ENCODE measurements at regions not wholly inside any gene's neighbourhood (a gene's known extent, or its start where the extent isn't known, plus 50 kb on each side); places are given as distances from the start of the nearest gene placed in this dataset.

- ATAC-seq (no peak), DNase-seq (ENCODE audit: low read depth, low spot score) (no peak)
- Histone ChIP-seq H3K4me3 (ENCODE audit: low read depth in 2 of 2, low read length in 2 of 2) (no peak overlapping the region), H3K4me1 (ENCODE audit: control insufficient read depth, insufficient read depth, low read length) (no peaks in the 10 kb centered on the region), H3K27ac (ENCODE audit: low read length) (no peak overlapping the region), H3K9me3 (ENCODE audit: control insufficient read depth, insufficient read depth, low read depth, low read length) (0 out of 2 replicates have a peak, but pooled peaks cover 4% of the 10 kb centered on the region), H3K27me3 (ENCODE audit: control insufficient read depth, insufficient read depth, low read length) (no peaks in the 10 kb centered on the region), H3K36me3 (ENCODE audit: control insufficient read depth, insufficient read depth, low read length) (no peaks in the 10 kb centered on the region)
- intact Hi-C loops (cut with micrococcal nuclease; ENCODE audit: unreplicated experiment): no loop called here
- BruUV-seq (replicated peaks): no TSS peak
- ChIA-PET POLR2A (no interaction called here), CTCF (no interaction called here)
- no peak for TF ChIP-seq REST (IDR thresholded peaks at IDR 0.05; ENCODE audit: insufficient read depth in 1 of 2, low read depth in 2 of 2, low read length in 1 of 2)
- no peak for TF ChIP-seq CTCF (IDR thresholded peaks at IDR 0.05)
- no peak for TF ChIP-seq POLR2AphosphoS5 (IDR thresholded peaks at IDR 0.05; ENCODE audit: low read depth, low read length)
- no peak for TF ChIP-seq SIN3A (IDR thresholded peaks at IDR 0.05; ENCODE audit: borderline replicate concordance, insufficient read depth, low read depth, low read length)
- no peak for TF ChIP-seq TCF7L2 (IDR thresholded peaks at IDR 0.05; ENCODE audit: low read depth, low read length)
- in situ Hi-C loops (cut with HindIII; ENCODE audit: low pct_unique_long_range_greater_than_20kb, low sequenced_read_pairs): no loop called here
These were observed 64.2 kb upstream of the EPHA6 start for GRCh38 chr3:96750094-96750767.

DNA sequence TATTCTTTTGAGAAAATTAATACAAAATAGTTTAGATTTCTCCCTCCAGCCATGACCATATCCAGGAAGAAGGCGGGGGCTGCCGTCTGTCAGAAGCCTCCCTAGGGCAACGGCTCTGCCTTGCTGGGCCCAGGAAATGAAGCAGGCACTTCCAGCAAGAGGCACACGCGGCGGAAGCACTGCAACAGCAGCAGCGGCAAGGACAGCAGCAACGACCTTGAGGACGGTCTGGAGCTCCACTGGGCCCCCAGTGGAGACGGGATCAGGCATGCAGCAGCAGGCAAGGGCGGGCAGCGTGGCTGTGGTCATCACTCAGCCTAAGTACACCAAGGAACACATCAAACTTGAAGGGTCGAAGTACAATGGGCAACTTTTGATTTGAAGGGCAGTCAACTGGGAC lies 61.3 kb upstream of the EPHA6 start:
- Histone ChIP-seq H3K36me3 (ENCODE audit: control insufficient read depth, insufficient read depth, low read length) (no peaks in the 10 kb centered on the region), H3K9me3 (ENCODE audit: control insufficient read depth, insufficient read depth, low read depth, low read length) (0 out of 2 replicates have a peak, but pooled peaks cover 4% of the 10 kb centered on the region), H3K27me3 (ENCODE audit: control insufficient read depth, insufficient read depth, low read length) (no peaks in the 10 kb centered on the region), H3K4me1 (ENCODE audit: control insufficient read depth, insufficient read depth, low read length) (no peaks in the 10 kb centered on the region), H3K4me3 (ENCODE audit: low read depth in 2 of 2, low read length in 2 of 2) (no peak overlapping the region), H3K27ac (ENCODE audit: low read length) (no peak overlapping the region)
- POLR2A ChIA-PET: no interaction called here
- CTCF ChIA-PET: no interaction called here
- no TSS peak for BruUV-seq (replicated peaks)
- intact Hi-C loops (cut with micrococcal nuclease; ENCODE audit: unreplicated experiment): no loop called here
- in situ Hi-C loops (cut with HindIII; ENCODE audit: low pct_unique_long_range_greater_than_20kb, low sequenced_read_pairs): no loop called here
- TF ChIP-seq POLR2AphosphoS5 (IDR thresholded peaks at IDR 0.05; ENCODE audit: low read depth, low read length): no peak
- TF ChIP-seq TCF7L2 (IDR thresholded peaks at IDR 0.05; ENCODE audit: low read depth, low read length): no peak
- TF ChIP-seq CTCF (IDR thresholded peaks at IDR 0.05): no peak
- no peak for TF ChIP-seq SIN3A (IDR thresholded peaks at IDR 0.05; ENCODE audit: borderline replicate concordance, insufficient read depth, low read depth, low read length)
- no peak for TF ChIP-seq REST (IDR thresholded peaks at IDR 0.05; ENCODE audit: insufficient read depth in 1 of 2, low read depth in 2 of 2, low read length in 1 of 2)
- ATAC-seq (no peak), DNase-seq (ENCODE audit: low read depth, low spot score) (no peak)
